KMS-11 (cell line): ENCODE measurements at regions not wholly inside any gene's neighbourhood (a gene's known extent, or its start where the extent isn't known, plus 50 kb on each side); places are given as distances from the start of the nearest gene placed in this dataset.

Experiments used
- H2AFZ ChIP-seq: fragments of 200-600 bp; sonication (generic); 2 replicates; pipeline ENCODE4 v1.6.1; 2016; ENCODE audit warnings: antibody characterized with exemption, mixed run types, low read depth
- H3K27ac ChIP-seq: fragments of 200-600 bp; sonication (generic); 2 replicates; pipeline ENCODE4 v1.6.1; 2016; ENCODE audit warnings: mild to moderate bottlenecking, mixed run types
- H3K27me3 ChIP-seq: fragments of 200-600 bp; sonication (generic); 2 replicates; pipeline ENCODE4 v1.6.1; 2017; ENCODE audit warnings: mild to moderate bottlenecking, low read depth, mixed run types, moderate library complexity; ENCODE audit not compliant: insufficient read depth
- H3K36me3 ChIP-seq: fragments of 200-600 bp; sonication (generic); 2 replicates; pipeline ENCODE4 v1.6.1; 2017; ENCODE audit warnings: mild to moderate bottlenecking, mixed run types; ENCODE audit not compliant: insufficient read depth
- H3K4me1 ChIP-seq: fragments of 200-600 bp; sonication (generic); 2 replicates; pipeline ENCODE4 v1.6.1; 2016; ENCODE audit warnings: mild to moderate bottlenecking, low read depth, mixed run types; ENCODE audit not compliant: poor library complexity, severe bottlenecking
- H3K4me2 ChIP-seq: fragments of 200-600 bp; sonication (generic); 2 replicates; pipeline ENCODE4 v1.7.0; 2016; ENCODE audit warnings: mild to moderate bottlenecking, mixed run types
- H3K4me3 ChIP-seq: fragments of 200-600 bp; sonication (generic); IDR thresholded peaks from 2 replicates; pipeline ENCODE4 v1.6.1; 2017; ENCODE audit warnings: low read depth, low read length, mixed read lengths; ENCODE audit not compliant: insufficient read depth
- H3K79me2 ChIP-seq: fragments of 200-600 bp; sonication (generic); 2 replicates; pipeline ENCODE4 v1.6.1; 2016; ENCODE audit warnings: low read depth, mixed run types; ENCODE audit not compliant: insufficient read depth
- H3K9ac ChIP-seq: fragments of 200-600 bp; sonication (generic); 2 replicates; pipeline ENCODE4 v1.6.1; 2016; ENCODE audit warnings: mild to moderate bottlenecking, mixed run types
- H4K20me1 ChIP-seq: fragments of 200-600 bp; sonication (generic); 2 replicates; pipeline ENCODE4 v1.6.1; 2016; ENCODE audit warnings: mild to moderate bottlenecking, mixed run types; ENCODE audit not compliant: insufficient read depth
- TF ChIP-seq, protein P1 (sequence below): fragments of 200-600 bp; sonication (generic); conservative IDR thresholded peaks from 2 replicates; pipeline ENCODE4 v1.6.1; 2017; ENCODE audit warnings: low read depth, mild to moderate bottlenecking, antibody characterized with exemption, low read length, moderate library complexity, mixed read lengths

DNA sequence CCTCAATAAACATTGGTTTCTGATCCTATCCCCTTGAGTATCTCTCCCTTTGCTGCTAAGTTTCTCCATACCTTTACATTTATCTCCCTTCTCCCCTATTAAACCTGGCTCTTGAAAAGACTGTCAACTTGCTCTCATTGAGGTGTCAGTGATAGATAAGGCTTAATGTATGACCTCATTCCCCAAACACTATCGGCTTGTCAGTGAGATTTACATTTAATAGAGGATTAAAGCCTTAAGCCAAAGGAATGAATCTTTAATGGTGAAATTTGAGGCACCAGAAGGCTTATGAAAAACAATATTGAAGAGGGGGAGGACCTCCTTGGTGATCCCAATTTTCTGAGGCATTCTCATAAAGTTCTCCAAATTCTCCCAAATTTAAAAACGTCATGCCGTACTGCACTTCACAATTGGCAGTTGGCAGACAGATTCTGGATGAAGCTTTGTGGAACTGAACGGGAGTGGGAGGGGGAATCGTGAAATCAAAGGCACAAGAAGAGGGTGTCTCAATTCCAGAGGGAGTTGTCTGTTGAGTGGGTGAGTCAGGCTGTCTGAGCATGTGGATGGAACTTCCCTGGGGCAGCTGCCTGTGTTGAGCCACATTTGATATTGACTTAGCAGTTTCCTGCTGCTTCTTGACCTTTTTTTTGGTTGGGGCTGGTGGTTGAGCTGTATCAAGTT, 478.8 kb downstream of the NPIPA7 start:
- H3K36me3 ChIP-seq: no peaks in the 10 kb centered on the region
- H3K4me1 ChIP-seq: no peaks in the 10 kb centered on the region
- no peaks in the 10 kb centered on the region for H4K20me1 ChIP-seq
- TF ChIP-seq, protein P1, sequence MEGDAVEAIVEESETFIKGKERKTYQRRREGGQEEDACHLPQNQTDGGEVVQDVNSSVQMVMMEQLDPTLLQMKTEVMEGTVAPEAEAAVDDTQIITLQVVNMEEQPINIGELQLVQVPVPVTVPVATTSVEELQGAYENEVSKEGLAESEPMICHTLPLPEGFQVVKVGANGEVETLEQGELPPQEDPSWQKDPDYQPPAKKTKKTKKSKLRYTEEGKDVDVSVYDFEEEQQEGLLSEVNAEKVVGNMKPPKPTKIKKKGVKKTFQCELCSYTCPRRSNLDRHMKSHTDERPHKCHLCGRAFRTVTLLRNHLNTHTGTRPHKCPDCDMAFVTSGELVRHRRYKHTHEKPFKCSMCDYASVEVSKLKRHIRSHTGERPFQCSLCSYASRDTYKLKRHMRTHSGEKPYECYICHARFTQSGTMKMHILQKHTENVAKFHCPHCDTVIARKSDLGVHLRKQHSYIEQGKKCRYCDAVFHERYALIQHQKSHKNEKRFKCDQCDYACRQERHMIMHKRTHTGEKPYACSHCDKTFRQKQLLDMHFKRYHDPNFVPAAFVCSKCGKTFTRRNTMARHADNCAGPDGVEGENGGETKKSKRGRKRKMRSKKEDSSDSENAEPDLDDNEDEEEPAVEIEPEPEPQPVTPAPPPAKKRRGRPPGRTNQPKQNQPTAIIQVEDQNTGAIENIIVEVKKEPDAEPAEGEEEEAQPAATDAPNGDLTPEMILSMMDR: no peak
- no peak overlapping the region for H3K4me3 ChIP-seq
- no peak overlapping the region for H3K27ac ChIP-seq
- no peak overlapping the region for H3K4me2 ChIP-seq
- no peaks in the 10 kb centered on the region for H3K27me3 ChIP-seq
- H2AFZ ChIP-seq: no peak overlapping the region
- H3K79me2 ChIP-seq: no peaks in the 10 kb centered on the region
- H3K9ac ChIP-seq: no peak overlapping the region

DNA sequence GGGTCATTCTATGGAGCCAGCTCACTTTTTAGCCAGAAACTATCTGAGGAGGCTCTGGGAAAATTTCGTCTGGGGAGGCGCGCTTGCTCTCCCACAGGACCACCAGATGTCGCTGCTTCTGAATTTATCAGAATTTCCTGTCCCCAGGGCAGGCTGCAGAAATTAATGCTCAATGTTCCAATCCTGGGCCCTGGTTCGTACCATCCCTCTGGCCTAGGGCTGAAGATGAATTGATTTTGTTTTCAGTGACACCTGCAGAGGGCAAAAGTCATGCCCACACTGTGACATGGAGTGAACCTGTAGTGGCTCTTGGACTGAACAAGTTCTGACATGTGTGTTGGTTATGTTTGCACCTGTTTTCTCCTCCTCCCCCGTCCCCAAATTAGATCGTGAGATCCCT, 482.6 kb downstream of the NPIPA7 start:
- H4K20me1 ChIP-seq: no peaks in the 10 kb centered on the region
- H3K36me3 ChIP-seq: no peaks in the 10 kb centered on the region
- H3K9ac ChIP-seq: no peak overlapping the region
- H3K79me2 ChIP-seq: no peaks in the 10 kb centered on the region
- H3K4me3 ChIP-seq: no peak overlapping the region
- H3K27ac ChIP-seq: no peak overlapping the region
- no peaks in the 10 kb centered on the region for H3K4me1 ChIP-seq
- H3K27me3 ChIP-seq: no peaks in the 10 kb centered on the region
- no peak overlapping the region for H3K4me2 ChIP-seq
- no peak overlapping the region for H2AFZ ChIP-seq
- TF ChIP-seq, protein P1: peak; percentile 86

DNA sequence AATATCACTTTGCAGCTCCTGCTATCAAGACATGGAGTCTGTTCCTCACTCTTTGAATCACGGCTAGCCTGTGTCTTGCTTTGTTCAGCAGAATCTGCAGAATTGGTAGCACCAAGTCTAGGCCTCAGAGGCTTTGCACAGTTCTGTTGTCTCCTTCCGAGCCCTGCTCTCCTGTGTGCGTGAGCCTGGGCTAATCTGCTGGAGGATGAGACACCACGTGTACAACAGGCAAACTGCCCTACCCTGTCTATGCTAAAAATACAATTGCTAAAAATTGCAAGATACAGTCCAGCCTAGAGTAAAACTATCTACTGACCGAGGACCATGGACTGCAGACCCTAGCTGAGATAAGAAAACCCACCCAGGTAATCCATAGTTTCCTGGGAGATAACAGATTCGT, 484.7 kb downstream of the NPIPA7 start:
- H3K79me2 ChIP-seq: no peaks in the 10 kb centered on the region
- no peaks in the 10 kb centered on the region for H3K36me3 ChIP-seq
- no peaks in the 10 kb centered on the region for H3K27me3 ChIP-seq
- no peak overlapping the region for H3K4me3 ChIP-seq
- H3K27ac ChIP-seq: no peak overlapping the region
- H3K9ac ChIP-seq: no peak overlapping the region
- no peaks in the 10 kb centered on the region for H3K4me1 ChIP-seq
- TF ChIP-seq, protein P1: no peak
- H3K4me2 ChIP-seq: no peak overlapping the region
- no peaks in the 10 kb centered on the region for H4K20me1 ChIP-seq
- H2AFZ ChIP-seq: no peak overlapping the region

DNA sequence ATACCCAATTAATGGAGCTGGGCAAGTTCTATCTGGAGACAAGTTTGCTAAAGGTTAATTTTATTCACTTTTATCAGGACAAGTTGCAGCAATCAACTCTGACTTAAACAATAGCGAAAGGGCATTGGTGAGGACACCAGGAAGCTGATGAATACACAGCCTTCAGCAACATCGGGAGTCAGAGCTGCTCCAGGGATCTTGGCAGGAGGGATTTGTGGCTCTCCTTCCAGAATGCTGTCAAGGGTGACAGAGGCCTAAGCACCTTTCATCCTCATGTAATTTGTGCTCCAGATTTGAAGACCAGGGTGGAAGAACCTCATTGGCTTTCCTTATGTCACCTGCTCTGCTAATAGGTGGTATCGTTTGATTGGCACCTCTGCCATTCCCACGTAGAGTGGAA, 485.6 kb downstream of the NPIPA7 start:
- Histone ChIP-seq H3K4me1 (no peaks in the 10 kb centered on the region), H3K27ac (no peak overlapping the region), H3K79me2 (no peaks in the 10 kb centered on the region), H4K20me1 (no peaks in the 10 kb centered on the region), H3K36me3 (no peaks in the 10 kb centered on the region), H3K4me3 (no peak overlapping the region), H3K4me2 (no peak overlapping the region), H3K9ac (no peak overlapping the region), H2AFZ (no peak overlapping the region), H3K27me3 (no peaks in the 10 kb centered on the region)
- TF ChIP-seq, protein P1: no peak
